GM12864 (cell line): ENCODE measurements at regions not wholly inside any gene's neighbourhood (a gene's known extent, or its start where the extent isn't known, plus 50 kb on each side); places are given as distances from the start of the nearest gene placed in this dataset.

Source experiments
- DNase-seq: peaks from one replicate; pipeline ENCODE4 v3.0.0-alpha.2; 2011; ENCODE audit warnings: low read depth
- H3K4me3 ChIP-seq: 2 replicates; pipeline ENCODE4 v1.5.1; 2011; ENCODE audit warnings: mild to moderate bottlenecking, low read depth, low read length, control low read depth
- CTCF ChIP-seq: IDR thresholded peaks from 2 replicates; pipeline ENCODE4 v1.5.1; 2011; ENCODE audit warnings: low read depth, mild to moderate bottlenecking, moderate library complexity, low read length, control low read depth, inconsistent platforms; ENCODE audit errors: missing control alignments

GRCh38 chr10:124160176-124160575 is 66.8 kb upstream of the CHST15 start:
- H3K4me3 ChIP-seq, result no peak overlapping the region
- no peak for TF ChIP-seq CTCF
- DNase-seq, result no peak

GRCh38 chr10:124159153-124159552 is 65.8 kb upstream of the CHST15 start:
- TF ChIP-seq CTCF, result no peak
- H3K4me3 ChIP-seq, result no peak overlapping the region
- no peak for DNase-seq

- no peak for TF ChIP-seq CTCF
- DNase-seq, result no peak
- no peak overlapping the region for H3K4me3 ChIP-seq
These were observed 65.2 kb upstream of the CHST15 start for GRCh38 chr10:124158592-124158991.

- TF ChIP-seq CTCF, result no peak
- no peak for DNase-seq
- no peak overlapping the region for H3K4me3 ChIP-seq
These were observed 63.9 kb upstream of the CHST15 start for GRCh38 chr10:124157271-124157681.

- no peak overlapping the region for H3K4me3 ChIP-seq
- DNase-seq, result no peak
- peak; percentile 21 for TF ChIP-seq CTCF
These were observed 63.3 kb upstream of the CHST15 start for GRCh38 chr10:124156524-124157260.

GRCh38 chr10:124155781-124156435 is 62.5 kb upstream of the CHST15 start:
- no peak for TF ChIP-seq CTCF
- H3K4me3 ChIP-seq, result no peak overlapping the region
- no peak for DNase-seq
